Stromal cell of bone marrow (primary cell): ENCODE measurements at regions not wholly inside any gene's neighbourhood (a gene's known extent, or its start where the extent isn't known, plus 50 kb on each side); places are given as distances from the start of the nearest gene placed in this dataset.
"Not testable (repeated sequence)": the region's sequence is repeated elsewhere in the genome, so short reads cannot be mapped to it uniquely, and the experiment has no call there.

Source experiments
- DNase-seq: peaks from one replicate; pipeline ENCODE4 v3.0.0-alpha.2; 2012; ENCODE audit warnings: low read depth

GRCh38 chr5:129163810-129164378, 69.3 kb downstream of the ISOC1 start:
- no peak for DNase-seq

DNA sequence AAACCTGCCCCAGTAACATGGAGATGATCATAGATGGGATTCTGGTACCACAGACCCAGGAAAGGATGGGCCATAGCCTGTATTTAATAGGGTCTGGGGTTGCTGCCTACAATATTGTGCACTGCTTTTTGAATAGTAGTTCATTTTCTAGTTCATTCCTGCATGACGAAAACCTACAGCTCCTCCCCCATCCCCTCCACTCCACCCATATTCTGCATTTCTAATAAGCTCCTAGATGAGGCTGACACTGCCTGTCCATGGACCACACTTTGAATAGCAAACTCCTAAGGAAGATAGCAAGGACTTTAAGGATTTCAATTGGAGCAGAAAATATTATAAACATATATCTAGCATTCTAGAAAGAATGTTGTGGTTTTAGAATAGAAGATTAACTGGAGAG, 75.5 kb downstream of the ISOC1 start:
- no peak for DNase-seq

GRCh38 chr5:129171194-129171944, 76.8 kb downstream of the ISOC1 start:
- no peak for DNase-seq

GRCh38 chr5:129172580-129172979, 78.0 kb downstream of the ISOC1 start:
- DNase-seq = no peak

DNA sequence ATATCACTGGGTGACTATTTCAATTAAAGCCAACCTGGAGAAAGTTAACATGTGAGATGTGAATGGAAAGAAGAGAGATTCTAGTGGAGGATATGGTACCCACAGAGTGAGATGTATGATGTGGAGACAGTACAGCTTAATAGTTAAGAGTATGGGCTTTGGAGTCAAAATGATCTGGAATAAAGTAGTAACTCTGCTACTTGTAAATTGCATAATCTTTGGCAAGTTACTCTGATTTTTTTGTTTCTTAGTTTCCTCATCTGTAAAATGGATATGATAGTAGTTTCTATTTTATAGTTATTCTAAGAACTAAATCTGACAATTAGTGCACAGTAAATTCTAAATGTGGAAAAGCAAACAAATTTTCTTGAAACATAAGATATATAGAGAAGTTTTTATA, 79.2 kb downstream of the ISOC1 start:
- no peak for DNase-seq

- DNase-seq = no peak
Measured at GRCh38 chr5:129174480-129174879, 79.9 kb downstream of the ISOC1 start.

- DNase-seq = no peak
Measured at GRCh38 chr5:129177451-129177850, 82.9 kb downstream of the ISOC1 start.

DNA sequence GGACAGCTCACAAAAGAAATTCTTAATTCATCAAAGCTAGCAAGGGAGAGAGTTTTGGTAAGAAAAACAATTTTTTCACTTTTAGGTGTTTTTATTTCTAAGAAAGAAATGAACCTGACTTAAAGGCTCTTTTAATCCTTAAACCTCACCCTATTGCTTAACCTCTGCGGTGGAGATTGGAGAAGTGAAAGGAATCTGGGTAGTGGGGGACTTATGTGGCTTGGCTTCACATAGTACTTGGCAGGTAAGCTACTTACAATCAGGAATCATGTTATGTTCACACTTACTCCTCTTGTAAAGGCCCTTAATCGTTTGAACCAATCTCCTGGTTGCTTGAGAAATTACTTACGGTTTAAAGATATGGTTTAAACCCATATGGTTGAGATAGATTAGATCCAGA, 104.8 kb downstream of the ISOC1 start:
- DNase-seq = no peak

GRCh38 chr5:129204525-129204924, 110.0 kb downstream of the ISOC1 start:
- no peak for DNase-seq

DNA sequence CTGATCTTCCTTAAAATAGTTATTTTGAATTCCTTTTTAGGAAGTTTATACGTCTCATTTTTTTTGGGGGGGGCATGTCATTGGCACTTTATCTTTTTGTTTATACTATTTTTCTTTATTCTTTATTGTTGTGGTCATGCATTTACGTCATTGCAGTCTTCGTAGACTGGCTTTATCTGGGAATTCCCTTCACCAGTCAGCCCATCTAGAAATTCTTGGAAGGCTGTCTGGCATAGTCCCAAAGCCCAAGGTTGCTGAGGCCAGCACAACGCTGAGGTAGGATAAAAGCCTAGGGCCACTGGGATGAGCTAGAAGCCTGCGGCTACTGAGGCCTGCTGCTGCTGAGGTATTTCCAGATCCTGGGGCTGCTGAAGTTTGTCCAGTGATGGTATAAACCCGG, 121.5 kb downstream of the ISOC1 start:
- DNase-seq = no peak

- no peak for DNase-seq
Measured at GRCh38 chr5:129217179-129217578, 122.6 kb downstream of the ISOC1 start.

DNA sequence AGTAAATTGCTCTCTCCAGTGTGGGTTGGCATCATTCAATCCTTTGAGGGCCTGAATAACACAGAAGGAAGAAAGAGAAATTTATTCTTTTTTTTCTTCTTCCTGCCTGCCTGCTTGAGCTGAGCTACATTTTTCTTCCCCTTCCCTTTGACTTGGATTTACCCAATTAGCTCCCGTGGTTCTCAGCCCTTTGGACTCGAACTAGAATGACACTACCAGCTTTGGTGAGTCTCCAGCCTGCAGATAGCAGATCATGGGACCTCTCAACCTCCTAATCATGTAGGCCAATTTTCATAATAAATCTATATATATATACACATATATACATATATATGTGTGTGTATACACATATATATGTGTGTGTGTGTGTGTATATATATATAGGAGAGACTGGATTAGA, 128.6 kb downstream of the ISOC1 start:
- no peak for DNase-seq

GRCh38 chr5:129228577-129228976, 134.0 kb downstream of the ISOC1 start:
- no peak for DNase-seq

DNA sequence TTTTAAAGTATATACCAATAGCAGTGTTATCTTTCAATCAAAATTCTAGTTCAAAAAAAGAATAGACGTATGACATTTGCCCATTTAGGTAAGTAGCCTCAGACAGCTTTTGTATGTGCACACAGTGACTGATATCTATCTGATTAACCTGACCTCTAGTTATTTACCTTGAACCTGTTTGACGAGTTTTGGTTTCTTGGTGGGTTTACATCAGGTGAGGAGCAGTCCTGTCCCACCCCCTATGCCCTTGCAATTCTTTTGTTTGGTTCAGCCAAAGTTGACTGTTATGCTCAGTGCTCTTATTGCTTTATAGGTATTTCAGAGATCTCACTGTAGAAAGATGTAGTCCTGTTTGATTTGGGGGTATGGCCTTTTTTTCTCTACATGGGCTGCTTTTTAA, 147.2 kb downstream of the ISOC1 start:
- no peak for DNase-seq

GRCh38 chr5:129243039-129243438, 148.5 kb downstream of the ISOC1 start:
- no peak for DNase-seq

GRCh38 chr5:129244478-129244877, 149.9 kb downstream of the ISOC1 start:
- DNase-seq = no peak

DNA sequence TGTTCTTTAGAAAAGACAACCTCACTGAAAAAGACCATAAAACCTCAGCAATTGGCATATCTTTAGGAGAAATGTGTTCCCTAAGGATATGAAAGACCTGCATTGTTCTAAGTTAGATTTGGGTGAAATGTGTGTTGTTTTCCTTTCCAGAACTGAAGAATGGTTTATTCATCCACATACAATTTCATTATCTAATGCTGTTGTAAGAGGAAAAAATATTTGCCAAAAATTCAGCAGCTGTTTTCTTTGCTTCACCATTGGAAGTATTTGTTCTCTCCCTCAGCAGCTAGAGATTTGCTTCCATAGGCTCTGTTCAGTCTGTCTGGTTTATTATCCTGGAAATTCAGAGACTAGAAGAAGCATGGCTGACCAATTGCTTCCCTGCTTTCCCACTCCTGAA, 150.9 kb downstream of the ISOC1 start:
- no peak for DNase-seq

DNA sequence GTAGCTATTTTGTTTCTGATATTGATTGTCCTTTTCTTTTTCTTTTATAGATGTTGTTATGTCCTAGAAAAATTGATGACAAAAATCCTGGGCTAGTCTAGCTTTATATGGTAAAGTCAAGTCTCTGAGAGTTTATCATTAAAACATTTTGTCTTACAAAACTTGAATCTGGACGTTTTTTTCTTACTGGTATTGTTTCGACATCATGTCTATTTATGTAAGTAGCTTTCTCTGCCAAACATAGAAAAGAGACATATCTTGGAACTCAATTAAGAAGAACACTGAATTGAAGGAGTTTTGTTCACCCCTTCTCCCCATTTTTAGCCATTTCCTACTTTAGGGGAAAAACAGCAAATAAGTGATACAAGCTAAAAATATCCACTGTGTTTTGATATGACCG, 151.5 kb downstream of the ISOC1 start:
- DNase-seq = no peak

DNA sequence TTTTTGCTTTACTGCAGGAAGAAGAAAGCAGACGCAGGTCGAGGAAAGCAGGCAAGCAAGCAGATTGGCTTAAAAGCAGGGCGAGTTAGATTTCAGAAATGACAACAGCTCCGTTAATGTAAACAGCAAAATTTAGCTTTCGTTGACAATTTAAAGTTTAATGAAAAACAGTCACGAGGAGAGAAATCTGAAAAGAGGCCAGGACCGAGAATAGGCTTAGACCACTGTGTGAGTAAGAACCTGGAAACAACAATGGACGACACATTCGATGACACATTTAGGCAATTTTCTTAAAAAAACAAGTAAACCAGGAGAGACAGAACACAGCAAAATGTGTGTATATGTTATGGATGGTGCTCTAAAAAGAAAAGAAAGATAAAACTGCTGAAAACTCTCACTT, 155.3 kb downstream of the ISOC1 start:
- no peak for DNase-seq

- DNase-seq = no peak
Measured at GRCh38 chr5:129271308-129271707, 176.8 kb downstream of the ISOC1 start.

DNA sequence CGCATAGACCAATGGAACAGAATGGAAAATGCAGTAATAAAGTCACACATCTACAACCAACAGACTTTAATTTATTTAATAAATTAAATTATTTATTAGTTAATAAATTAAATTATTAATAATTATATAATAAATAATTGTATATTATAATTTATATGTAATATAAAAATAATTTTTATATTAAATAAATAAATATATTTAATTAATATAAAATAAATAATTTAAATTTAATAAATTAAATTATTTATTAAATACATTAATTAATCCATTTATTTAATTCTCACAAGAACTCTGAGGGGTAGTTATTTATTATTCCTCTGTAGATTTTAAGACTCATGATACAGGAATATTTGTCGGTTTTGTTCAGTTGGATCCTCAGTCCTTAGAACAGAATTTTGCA, 176.1 kb upstream of the ADAMTS19 start:
- DNase-seq = no peak

DNA sequence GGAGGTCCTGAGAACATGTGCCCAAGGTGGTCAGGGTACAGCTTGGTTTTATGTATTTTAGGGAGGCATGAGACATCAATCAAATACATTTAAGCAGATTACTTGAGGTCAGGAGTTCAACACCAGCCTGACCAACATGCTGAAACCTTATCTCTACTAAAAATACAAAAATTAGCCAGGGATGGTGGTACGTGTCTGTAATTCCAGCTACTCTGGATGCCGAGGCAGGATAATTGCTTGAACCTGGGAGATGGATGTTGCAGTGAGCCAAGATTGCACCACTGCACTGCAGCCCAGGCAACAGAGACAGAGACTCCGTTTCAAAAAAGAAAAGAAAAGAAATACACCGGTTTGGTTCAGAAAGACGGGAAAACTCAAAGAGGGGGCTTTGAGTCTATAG, 165.9 kb upstream of the ADAMTS19 start:
- DNase-seq = not testable (repeated sequence)

- DNase-seq = no peak
Measured at GRCh38 chr5:129306725-129307124, 153.4 kb upstream of the ADAMTS19 start.

GRCh38 chr5:129322968-129323367, 137.1 kb upstream of the ADAMTS19 start:
- no peak for DNase-seq
